ENCODE measurements at regions not wholly inside any gene's neighbourhood (a gene's known extent, or its start where the extent isn't known, plus 50 kb on each side); places are given as distances from the start of the nearest gene placed in this dataset.

- TF ChIP-seq CTCF (IDR thresholded peaks at IDR 0.05): no peak
- TF ChIP-seq ZFP36 (IDR thresholded peaks at IDR 0.05; ENCODE audit: borderline replicate concordance, partially characterized antibody): no peak
- TF ChIP-seq EP300 (IDR thresholded peaks at IDR 0.05): no peak
- no peak for TF ChIP-seq SMC3 (IDR thresholded peaks at IDR 0.05)
- no peak for TF ChIP-seq HEYL (CRISPR knock-in tag; IDR thresholded peaks at IDR 0.05)
- TF ChIP-seq PBX3 (IDR thresholded peaks at IDR 0.05): no peak
Measured at GRCh38 chr5:16007750-16008415, 171.7 kb downstream of the MARCHF11 start.
